ENCODE measurements at regions not wholly inside any gene's neighbourhood (a gene's known extent, or its start where the extent isn't known, plus 50 kb on each side); places are given as distances from the start of the nearest gene placed in this dataset.

DNA sequence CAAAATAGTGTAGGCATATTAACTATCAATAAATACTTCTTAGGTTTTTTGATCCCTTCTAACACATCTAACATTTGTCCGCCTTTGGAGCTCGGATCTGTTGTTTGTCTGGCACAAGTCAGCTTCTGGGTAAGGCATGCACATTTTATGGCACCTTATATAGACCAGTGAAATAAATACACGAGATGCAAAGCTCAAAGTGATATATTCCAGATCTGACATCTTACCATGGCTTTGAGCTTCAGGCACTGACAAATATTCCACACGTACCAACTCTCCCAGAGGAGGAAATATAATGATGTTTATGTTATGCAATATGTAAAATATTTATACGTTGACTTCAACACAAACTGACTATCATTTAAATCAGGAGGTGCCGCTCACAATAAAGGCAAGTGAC lies 430.1 kb upstream of the SMIM21 start:
- TF ChIP-seq, protein P1, sequence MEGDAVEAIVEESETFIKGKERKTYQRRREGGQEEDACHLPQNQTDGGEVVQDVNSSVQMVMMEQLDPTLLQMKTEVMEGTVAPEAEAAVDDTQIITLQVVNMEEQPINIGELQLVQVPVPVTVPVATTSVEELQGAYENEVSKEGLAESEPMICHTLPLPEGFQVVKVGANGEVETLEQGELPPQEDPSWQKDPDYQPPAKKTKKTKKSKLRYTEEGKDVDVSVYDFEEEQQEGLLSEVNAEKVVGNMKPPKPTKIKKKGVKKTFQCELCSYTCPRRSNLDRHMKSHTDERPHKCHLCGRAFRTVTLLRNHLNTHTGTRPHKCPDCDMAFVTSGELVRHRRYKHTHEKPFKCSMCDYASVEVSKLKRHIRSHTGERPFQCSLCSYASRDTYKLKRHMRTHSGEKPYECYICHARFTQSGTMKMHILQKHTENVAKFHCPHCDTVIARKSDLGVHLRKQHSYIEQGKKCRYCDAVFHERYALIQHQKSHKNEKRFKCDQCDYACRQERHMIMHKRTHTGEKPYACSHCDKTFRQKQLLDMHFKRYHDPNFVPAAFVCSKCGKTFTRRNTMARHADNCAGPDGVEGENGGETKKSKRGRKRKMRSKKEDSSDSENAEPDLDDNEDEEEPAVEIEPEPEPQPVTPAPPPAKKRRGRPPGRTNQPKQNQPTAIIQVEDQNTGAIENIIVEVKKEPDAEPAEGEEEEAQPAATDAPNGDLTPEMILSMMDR (IDR thresholded peaks at IDR 0.05) = no peak
- no peak for TF ChIP-seq EP300 (IDR thresholded peaks at IDR 0.05)
